Vagina (tissue), 2 donors: ENCODE measurements at regions not wholly inside any gene's neighbourhood (a gene's known extent, or its start where the extent isn't known, plus 50 kb on each side); places are given as distances from the start of the nearest gene placed in this dataset.

Experiments used
- POLR2A ChIP-seq, 2 donors: fragments of 450-650 bp; IDR thresholded peaks; one replicate each; pipeline ENCODE4 v1.6.1; 2017; ENCODE audit warnings: antibody characterized with exemption in 2 of 2, mild to moderate bottlenecking in 2 of 2, moderate library complexity in 2 of 2
- POLR2AphosphoS5 ChIP-seq, 2 donors: sonication (generic); formaldehyde crosslinking; IDR thresholded peaks; one replicate each; pipeline ENCODE4 v1.9.0; 2017; ENCODE audit warnings: antibody characterized with exemption in 2 of 2, mild to moderate bottlenecking in 2 of 2, low read depth in 1 of 2; ENCODE audit not compliant: insufficient read depth in 1 of 2
- TF ChIP-seq, protein P1 (sequence below), 3 experiments: fragments of 450-650 bp in 2 of 3; fragments of 200-600 bp in 1 of 3; sonication (generic) in 1 of 3; IDR thresholded peaks; one replicate each; pipeline ENCODE4 v1.5.1; 2017 to 2019; ENCODE audit warnings: antibody characterized with exemption in 3 of 3, mild to moderate bottlenecking in 2 of 3, moderate library complexity in 2 of 3

- TF ChIP-seq, protein P1, sequence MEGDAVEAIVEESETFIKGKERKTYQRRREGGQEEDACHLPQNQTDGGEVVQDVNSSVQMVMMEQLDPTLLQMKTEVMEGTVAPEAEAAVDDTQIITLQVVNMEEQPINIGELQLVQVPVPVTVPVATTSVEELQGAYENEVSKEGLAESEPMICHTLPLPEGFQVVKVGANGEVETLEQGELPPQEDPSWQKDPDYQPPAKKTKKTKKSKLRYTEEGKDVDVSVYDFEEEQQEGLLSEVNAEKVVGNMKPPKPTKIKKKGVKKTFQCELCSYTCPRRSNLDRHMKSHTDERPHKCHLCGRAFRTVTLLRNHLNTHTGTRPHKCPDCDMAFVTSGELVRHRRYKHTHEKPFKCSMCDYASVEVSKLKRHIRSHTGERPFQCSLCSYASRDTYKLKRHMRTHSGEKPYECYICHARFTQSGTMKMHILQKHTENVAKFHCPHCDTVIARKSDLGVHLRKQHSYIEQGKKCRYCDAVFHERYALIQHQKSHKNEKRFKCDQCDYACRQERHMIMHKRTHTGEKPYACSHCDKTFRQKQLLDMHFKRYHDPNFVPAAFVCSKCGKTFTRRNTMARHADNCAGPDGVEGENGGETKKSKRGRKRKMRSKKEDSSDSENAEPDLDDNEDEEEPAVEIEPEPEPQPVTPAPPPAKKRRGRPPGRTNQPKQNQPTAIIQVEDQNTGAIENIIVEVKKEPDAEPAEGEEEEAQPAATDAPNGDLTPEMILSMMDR (IDR thresholded peaks at IDR 0.05), result no peak
- TF ChIP-seq POLR2A (IDR thresholded peaks at IDR 0.05), result no peak
- no peak for TF ChIP-seq POLR2AphosphoS5 (IDR thresholded peaks at IDR 0.05; ENCODE audit: insufficient read depth in 1 of 2, low read depth in 1 of 2)
Observed at GRCh38 chr18:22334567-22334966, 83.1 kb downstream of the CTAGE1 start.
